Parathyroid adenoma (tissue), 2 donors: ENCODE measurements at regions not wholly inside any gene's neighbourhood (a gene's known extent, or its start where the extent isn't known, plus 50 kb on each side); places are given as distances from the start of the nearest gene placed in this dataset.

Source experiments
- H2AFZ ChIP-seq: fragments of 300-600 bp; sonication (generic); one replicate; pipeline ENCODE4 v1.7.0; 2017; ENCODE audit warnings: antibody characterized with exemption, mild to moderate bottlenecking
- H3K27ac ChIP-seq: fragments of 300-600 bp; sonication (generic); one replicate; pipeline ENCODE4 v1.7.0; 2017
- H3K27me3 ChIP-seq: fragments of 300-600 bp; sonication (generic); one replicate; pipeline ENCODE4 v1.7.0; 2017; ENCODE audit warnings: low read length; ENCODE audit not compliant: control insufficient read depth, insufficient read depth
- H3K36me3 ChIP-seq: fragments of 300-600 bp; sonication (generic); one replicate; pipeline ENCODE4 v1.7.0; 2017; ENCODE audit warnings: low read length; ENCODE audit not compliant: control insufficient read depth, insufficient read depth
- H3K4me1 ChIP-seq: fragments of 300-600 bp; sonication (generic); one replicate; pipeline ENCODE4 v1.7.0; 2017; ENCODE audit warnings: control low read depth
- H3K4me2 ChIP-seq: fragments of 300-600 bp; sonication (generic); one replicate; pipeline ENCODE4 v1.7.0; 2017; ENCODE audit warnings: low read length
- H3K4me3 ChIP-seq: fragments of 300-600 bp; sonication (generic); one replicate; pipeline ENCODE4 v1.7.0; 2017; ENCODE audit warnings: low read depth, low read length
- H3K79me2 ChIP-seq: fragments of 300-600 bp; sonication (generic); one replicate; pipeline ENCODE4 v1.7.0; 2017; ENCODE audit warnings: control low read depth
- H3K9ac ChIP-seq: fragments of 300-600 bp; sonication (generic); one replicate; pipeline ENCODE4 v1.7.0; 2017; ENCODE audit warnings: mild to moderate bottlenecking
- H3K9me3 ChIP-seq: fragments of 300-600 bp; sonication (generic); one replicate; pipeline ENCODE4 v1.7.0; 2017; ENCODE audit warnings: low read length; ENCODE audit not compliant: control insufficient read depth
- TF ChIP-seq, protein P1 (sequence below): fragments of 300-600 bp; sonication (generic); IDR thresholded peaks from one replicate; pipeline ENCODE4 v1.7.0; 2017; ENCODE audit warnings: antibody characterized with exemption, mild to moderate bottlenecking
- donor health status: primary hyperparathyroidism.

DNA sequence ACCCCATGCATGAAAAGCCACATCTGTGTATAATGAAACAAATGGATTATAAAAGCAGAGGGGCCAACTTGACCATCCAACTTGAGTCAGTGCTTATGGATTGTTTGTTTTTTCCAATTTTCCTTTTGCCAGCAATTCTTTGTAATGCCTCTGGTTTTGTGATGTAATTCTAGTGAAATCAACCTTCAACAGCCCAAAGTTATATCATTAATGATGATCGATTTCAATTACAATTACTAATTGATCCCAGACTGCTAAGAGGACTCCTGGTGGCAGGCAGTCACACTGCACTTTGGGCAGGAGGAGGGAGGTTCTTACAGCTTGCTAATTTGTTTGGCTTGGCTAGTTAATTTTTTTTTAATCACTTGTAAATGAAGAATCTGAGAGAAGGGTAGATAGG, 552.3 kb downstream of the NUF2 start:
- Histone ChIP-seq H3K36me3 (no peaks in the 10 kb centered on the region), H3K27me3 (no peaks in the 10 kb centered on the region), H3K79me2 (no peaks in the 10 kb centered on the region), H3K4me1 (no peaks in the 10 kb centered on the region), H3K9me3 (no peaks in the 10 kb centered on the region), H3K27ac (no peak overlapping the region), H3K9ac (no peak overlapping the region), H3K4me3 (no peak overlapping the region), H2AFZ (no peak overlapping the region), H3K4me2 (no peak overlapping the region)
- TF ChIP-seq, protein P1, sequence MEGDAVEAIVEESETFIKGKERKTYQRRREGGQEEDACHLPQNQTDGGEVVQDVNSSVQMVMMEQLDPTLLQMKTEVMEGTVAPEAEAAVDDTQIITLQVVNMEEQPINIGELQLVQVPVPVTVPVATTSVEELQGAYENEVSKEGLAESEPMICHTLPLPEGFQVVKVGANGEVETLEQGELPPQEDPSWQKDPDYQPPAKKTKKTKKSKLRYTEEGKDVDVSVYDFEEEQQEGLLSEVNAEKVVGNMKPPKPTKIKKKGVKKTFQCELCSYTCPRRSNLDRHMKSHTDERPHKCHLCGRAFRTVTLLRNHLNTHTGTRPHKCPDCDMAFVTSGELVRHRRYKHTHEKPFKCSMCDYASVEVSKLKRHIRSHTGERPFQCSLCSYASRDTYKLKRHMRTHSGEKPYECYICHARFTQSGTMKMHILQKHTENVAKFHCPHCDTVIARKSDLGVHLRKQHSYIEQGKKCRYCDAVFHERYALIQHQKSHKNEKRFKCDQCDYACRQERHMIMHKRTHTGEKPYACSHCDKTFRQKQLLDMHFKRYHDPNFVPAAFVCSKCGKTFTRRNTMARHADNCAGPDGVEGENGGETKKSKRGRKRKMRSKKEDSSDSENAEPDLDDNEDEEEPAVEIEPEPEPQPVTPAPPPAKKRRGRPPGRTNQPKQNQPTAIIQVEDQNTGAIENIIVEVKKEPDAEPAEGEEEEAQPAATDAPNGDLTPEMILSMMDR: no peak

DNA sequence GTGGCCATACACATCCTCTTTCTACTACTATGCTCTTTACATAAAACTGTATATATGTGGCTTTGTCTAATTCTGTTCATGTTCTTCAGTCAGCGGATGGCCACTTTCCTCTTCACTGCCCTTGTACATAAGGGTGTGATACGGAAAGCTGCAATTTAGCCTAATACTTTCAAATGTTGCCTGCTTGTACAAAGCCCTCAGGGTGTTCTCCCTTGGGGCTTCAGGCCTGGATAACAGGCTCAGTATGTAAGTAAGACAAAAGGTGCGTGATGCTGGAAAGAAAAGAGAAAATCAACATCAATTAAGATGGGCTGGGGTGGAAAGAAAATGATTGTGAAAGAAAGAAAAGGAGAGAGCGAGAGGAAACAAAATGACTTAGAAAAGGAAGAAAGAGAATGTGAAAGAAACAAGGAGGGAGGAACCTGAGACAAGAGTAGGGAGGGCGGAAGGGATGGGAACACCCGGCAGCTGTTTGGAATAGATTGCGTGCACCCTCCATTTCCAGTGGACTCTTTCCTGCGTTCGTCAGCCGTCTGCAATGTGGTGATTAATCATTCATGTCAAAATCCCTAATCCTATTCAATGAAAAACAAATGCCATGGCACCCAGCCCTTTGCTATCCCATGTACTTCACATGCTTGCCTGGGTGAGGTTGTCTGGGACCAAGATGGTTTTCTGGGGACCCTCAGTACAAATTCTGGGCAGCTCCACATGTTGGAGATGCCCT, 553.6 kb downstream of the NUF2 start:
- Histone ChIP-seq H3K4me1 (no peaks in the 10 kb centered on the region), H3K27ac (no peak overlapping the region)

DNA sequence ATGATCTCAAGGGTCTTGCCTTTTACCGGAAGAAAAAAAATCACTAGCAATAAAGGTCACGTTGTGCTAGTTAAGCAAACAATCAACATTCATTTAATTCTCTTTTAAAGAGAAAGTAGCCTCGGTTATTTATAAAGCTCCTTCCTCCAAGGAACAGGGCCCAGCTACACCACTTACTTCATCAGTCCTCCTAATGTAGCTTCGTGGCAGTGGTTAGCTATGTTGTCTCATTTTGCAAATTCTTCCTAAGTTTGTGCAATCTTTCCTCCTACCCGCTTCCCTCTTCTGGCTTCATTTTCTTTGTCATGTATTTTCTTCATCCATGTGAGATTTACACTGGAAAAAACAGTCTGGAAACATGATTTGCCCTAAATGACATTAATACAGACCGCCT, 554.2 kb downstream of the NUF2 start:
- TF ChIP-seq, protein P1: no peak
- Histone ChIP-seq H3K4me2 (no peak overlapping the region), H3K27me3 (no peaks in the 10 kb centered on the region), H3K9ac (no peak overlapping the region), H3K9me3 (no peaks in the 10 kb centered on the region), H3K36me3 (no peaks in the 10 kb centered on the region), H3K4me3 (no peak overlapping the region), H2AFZ (no peak overlapping the region), H3K27ac (no peak overlapping the region), H3K79me2 (no peaks in the 10 kb centered on the region), H3K4me1 (no peaks in the 10 kb centered on the region)

More for the DNA sequence above, 553.6 kb downstream of the NUF2 start:
- TF ChIP-seq, protein P1: no peak
- Histone ChIP-seq H3K4me2 (no peak overlapping the region), H3K9ac (no peak overlapping the region), H3K36me3 (no peaks in the 10 kb centered on the region), H3K9me3 (no peaks in the 10 kb centered on the region), H3K27me3 (no peaks in the 10 kb centered on the region), H2AFZ (no peak overlapping the region), H3K4me3 (no peak overlapping the region), H3K79me2 (no peaks in the 10 kb centered on the region)

DNA sequence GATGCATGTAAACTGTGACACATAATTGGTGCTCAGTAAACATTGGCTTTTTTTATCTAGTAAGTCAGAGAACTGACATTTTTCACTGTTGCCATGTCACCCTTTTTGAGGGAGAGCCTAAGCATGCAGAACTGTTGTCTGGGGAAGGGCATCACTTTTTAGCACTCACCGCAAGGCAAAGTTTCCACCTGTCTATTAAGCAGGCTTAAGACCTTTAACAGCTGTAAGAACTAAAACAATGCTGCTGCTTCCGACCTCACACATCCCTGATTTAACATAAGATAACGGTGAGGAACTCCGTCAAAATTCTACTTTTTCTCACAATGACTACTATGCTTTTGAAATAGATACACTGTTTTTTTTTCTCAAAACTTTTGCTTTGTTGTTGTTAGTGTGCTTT, 554.8 kb downstream of the NUF2 start:
- Histone ChIP-seq H3K4me2 (no peak overlapping the region), H3K4me1 (no peaks in the 10 kb centered on the region), H2AFZ (no peak overlapping the region), H3K36me3 (no peaks in the 10 kb centered on the region), H3K9ac (no peak overlapping the region), H3K4me3 (no peak overlapping the region), H3K9me3 (no peaks in the 10 kb centered on the region), H3K27ac (no peak overlapping the region), H3K79me2 (no peaks in the 10 kb centered on the region), H3K27me3 (no peaks in the 10 kb centered on the region)
- TF ChIP-seq, protein P1: no peak

DNA sequence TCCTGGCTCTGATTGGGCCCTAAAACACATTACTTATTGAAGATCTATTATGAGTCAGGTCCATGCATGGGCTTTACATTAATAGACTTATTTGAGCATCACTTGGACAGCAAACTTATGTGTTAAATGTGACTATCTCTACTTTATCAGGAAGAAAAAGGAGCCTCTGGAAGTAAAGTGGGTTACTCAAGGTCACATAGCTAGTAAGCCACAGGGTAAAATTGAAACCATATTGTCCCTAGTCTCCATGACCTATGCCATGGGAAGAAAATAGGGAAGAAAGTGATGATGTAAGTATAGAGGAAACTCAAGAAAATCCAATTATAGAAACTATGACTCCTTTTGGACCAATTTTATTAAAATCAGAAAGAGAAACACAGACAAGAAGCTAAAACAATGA, 555.3 kb downstream of the NUF2 start:
- H3K4me2 ChIP-seq: no peak overlapping the region
- no peaks in the 10 kb centered on the region for H3K36me3 ChIP-seq
- H3K27ac ChIP-seq: no peak overlapping the region

More for the DNA sequence above, 555.3 kb downstream of the NUF2 start:
- H2AFZ ChIP-seq: no peak overlapping the region
- H3K27me3 ChIP-seq: no peaks in the 10 kb centered on the region
- TF ChIP-seq, protein P1: no peak
- H3K4me3 ChIP-seq: no peak overlapping the region
- H3K9me3 ChIP-seq: no peaks in the 10 kb centered on the region
- no peak overlapping the region for H3K9ac ChIP-seq
- no peaks in the 10 kb centered on the region for H3K4me1 ChIP-seq
- no peaks in the 10 kb centered on the region for H3K79me2 ChIP-seq
